HuH-7.5 (cell line): ENCODE measurements at regions not wholly inside any gene's neighbourhood (a gene's known extent, or its start where the extent isn't known, plus 50 kb on each side); places are given as distances from the start of the nearest gene placed in this dataset.
A peak's percentile ranks its signal among the peaks of the same experiment; 100 is the strongest.

Experiments
- DNase-seq: peaks from one replicate; pipeline ENCODE4 v3.0.0; 2011; ENCODE audit warnings: low spot score

- DNase-seq: peak; percentile 57
Observed at GRCh38 chr20:20824924-20825584, 112.6 kb upstream of the RALGAPA2 start.

DNA sequence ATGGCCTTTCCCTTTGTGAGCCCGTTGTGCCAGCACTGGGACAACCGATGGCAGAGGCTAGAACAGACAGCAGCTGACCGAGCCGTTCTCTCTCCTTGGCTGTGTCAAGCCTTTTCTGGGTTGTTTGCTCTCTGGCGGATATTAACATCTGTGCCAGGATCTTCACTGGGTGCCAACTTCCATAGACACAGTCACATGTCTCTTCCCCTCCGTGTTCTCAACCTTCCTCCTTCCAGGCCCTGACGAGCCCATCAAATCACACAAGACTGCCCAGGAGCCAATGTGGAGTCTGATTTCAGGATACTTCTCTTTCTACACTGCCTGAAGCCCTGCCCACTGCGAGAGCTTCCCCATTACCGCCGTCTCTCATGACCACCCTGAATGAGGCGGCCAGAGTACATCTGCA, 111.0 kb upstream of the RALGAPA2 start:
- DNase-seq: no peak

- no peak for DNase-seq
Observed at GRCh38 chr20:20821484-20822260, 109.2 kb upstream of the RALGAPA2 start.

DNA sequence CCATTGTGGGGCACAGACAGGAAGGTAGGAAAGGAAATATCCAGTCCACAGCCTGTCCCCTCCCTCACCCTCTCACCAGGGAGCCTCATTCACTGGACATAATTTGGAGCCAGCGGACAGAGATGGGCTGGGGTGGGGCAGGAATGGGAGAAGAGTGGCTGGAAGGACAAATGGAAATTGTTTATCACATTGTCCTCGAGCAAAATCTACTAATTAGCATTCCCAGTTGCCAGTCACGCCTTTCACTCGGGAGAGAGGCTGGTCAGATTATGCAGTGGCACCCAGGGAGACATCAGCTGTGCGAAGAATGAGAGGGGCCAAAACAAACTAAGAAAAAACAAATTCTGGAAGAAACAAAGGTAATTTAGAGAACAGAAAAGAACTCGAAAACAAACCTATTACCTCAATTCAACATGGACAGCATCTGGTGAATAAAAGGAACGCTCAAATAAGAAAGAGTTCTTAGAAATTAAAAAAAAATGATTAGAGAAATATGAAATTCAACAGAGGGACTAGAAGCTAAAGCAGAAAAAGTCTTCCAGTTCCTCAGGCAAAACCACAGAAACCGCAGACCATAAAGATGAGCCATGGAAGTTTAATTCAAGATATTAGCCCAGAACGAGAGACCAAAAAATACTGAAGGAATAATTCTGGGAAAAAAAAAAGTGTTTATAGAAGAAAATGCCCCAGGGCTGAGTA, 108.5 kb upstream of the RALGAPA2 start:
- DNase-seq: no peak

- DNase-seq: peak; percentile 75
Observed at GRCh38 chr20:20820104-20820503, 107.7 kb upstream of the RALGAPA2 start.

- no peak for DNase-seq
Observed at GRCh38 chr20:20816969-20817755, 104.7 kb upstream of the RALGAPA2 start.

GRCh38 chr20:20815711-20816455, 103.4 kb upstream of the RALGAPA2 start:
- no peak for DNase-seq

GRCh38 chr20:20814685-20815084, 102.2 kb upstream of the RALGAPA2 start:
- no peak for DNase-seq

- DNase-seq: no peak
Observed at GRCh38 chr20:20812136-20812535, 99.7 kb upstream of the RALGAPA2 start.

GRCh38 chr20:20808016-20808415, 95.6 kb upstream of the RALGAPA2 start:
- DNase-seq: no peak

GRCh38 chr20:20806121-20807095, 94.0 kb upstream of the RALGAPA2 start:
- DNase-seq: no peak

GRCh38 chr20:20803011-20803410, 90.6 kb upstream of the RALGAPA2 start:
- no peak for DNase-seq

DNA sequence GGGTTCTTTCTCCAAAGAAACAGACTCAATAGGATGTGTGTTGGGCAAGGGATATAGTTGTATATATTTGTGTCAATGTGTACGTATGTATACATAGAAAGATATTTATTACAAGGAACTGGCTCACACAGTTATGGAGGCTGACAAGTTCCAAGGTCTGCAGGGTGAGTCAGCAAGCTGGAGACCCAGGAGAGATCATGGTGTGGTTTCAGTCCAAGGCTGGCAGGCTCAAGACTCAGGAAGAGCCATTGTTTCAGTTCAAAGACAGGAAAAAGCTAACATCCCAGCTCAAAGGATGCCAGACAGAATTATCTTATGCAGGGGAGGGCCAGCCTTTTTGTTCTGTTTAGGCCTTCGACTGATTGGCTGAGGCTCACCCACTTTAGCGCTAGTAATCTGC, 89.9 kb upstream of the RALGAPA2 start:
- no peak for DNase-seq

- no peak for DNase-seq
Observed at GRCh38 chr20:20799716-20800312, 87.4 kb upstream of the RALGAPA2 start.

GRCh38 chr20:20797521-20798310, 85.3 kb upstream of the RALGAPA2 start:
- DNase-seq: no peak

DNA sequence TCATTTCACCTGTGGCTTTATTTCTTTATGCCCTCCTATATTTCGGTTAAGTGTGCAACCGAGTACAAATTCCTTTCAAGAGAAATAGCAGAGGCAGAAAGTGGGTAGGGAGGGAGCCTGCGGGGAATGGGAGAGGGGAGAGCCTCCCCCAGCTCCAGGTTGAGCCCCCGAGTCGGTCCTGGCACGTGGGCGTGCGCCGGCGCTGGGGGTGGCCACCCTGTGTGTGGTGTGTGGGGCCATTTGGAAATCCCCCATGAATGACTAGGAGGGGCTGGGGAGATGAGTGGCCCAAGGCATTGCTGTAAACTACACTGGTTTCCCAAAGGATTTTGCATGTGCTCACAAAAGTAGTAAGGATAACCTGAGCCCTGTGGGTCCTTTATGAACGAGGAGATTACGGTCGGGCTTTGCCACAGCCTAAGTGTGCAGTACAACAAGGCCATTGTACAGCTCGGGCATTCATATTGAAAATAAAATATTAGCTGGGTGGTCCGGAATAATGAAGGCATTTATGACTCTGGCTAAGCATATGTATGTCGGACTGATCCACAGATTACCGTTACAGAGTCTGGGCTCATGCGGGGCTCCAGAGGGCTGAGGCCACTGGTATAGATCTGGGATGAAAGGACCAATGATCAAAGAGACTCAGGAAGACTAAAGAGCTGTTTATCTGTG, 84.5 kb upstream of the RALGAPA2 start:
- DNase-seq: no peak

GRCh38 chr20:20795721-20796120, 83.3 kb upstream of the RALGAPA2 start:
- DNase-seq: no peak

DNA sequence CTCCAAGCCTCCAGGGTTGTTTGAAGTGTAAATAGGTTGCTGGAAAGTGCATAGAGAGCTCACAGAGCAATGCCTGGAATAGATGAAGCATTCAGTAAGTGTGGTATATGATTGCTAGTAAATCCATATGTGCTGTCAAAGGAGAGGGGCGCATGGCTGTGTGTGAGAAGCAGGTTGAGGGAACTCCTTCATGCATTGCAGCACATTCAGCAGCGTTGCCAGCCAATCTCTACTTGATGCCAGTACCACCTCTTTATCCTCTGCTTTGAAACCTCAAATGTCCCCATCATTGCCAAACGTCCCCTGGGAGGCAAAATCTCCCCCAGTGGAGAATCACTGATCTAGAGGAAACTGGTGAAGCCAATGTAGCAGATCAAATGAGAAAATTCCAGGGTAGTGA, 82.7 kb upstream of the RALGAPA2 start:
- DNase-seq: no peak

GRCh38 chr20:20793591-20793990, 81.1 kb upstream of the RALGAPA2 start:
- DNase-seq: no peak
